PC-9 (cell line): ENCODE measurements at regions not wholly inside any gene's neighbourhood (a gene's known extent, or its start where the extent isn't known, plus 50 kb on each side); places are given as distances from the start of the nearest gene placed in this dataset.

Experiments used
- BruUV-seq: library from RNA; stranded (reverse); fragments of 400-500 nt; replicated peaks from 2 replicates; lab custom pipeline; 2021; lab: Mats Ljungman, UMichigan
- CTCF ChIA-PET: fragments of 300-600 bp; sonication (Branson Sonifier 250); formaldehyde crosslinking; loops from one replicate; lab custom pipeline; 2022; ENCODE audit warnings: antibody characterized with exemption; lab: Charles Lee
- POLR2A ChIA-PET: fragments of 300-600 bp; sonication (Branson Sonifier 250); formaldehyde crosslinking; loops from one replicate; lab custom pipeline; 2022; ENCODE audit warnings: antibody characterized with exemption; ENCODE audit not compliant: unreplicated experiment; lab: Charles Lee
- DNase-seq, 2 experiments: peaks; one replicate each; pipeline versions ENCODE4 v3.0.0 to v3.0.0-alpha.2; 2015 to 2022; ENCODE audit warnings: mixed read lengths in 1 of 2
- H2AFZ ChIP-seq: fragments of 200-600 bp; sonication (generic); 2 replicates; pipeline ENCODE4 v1.8.1; 2017; ENCODE audit warnings: antibody characterized with exemption
- H3F3A ChIP-seq: fragments of 200-600 bp; sonication (generic); 2 replicates; pipeline ENCODE4 v1.8.1; 2017; ENCODE audit warnings: antibody characterized with exemption, mild to moderate bottlenecking, low read depth; ENCODE audit not compliant: insufficient read depth
- H3K27ac ChIP-seq: fragments of 200-600 bp; sonication (generic); 2 replicates; pipeline ENCODE4 v1.6.1; 2016; ENCODE audit warnings: mixed run types
- H3K27me3 ChIP-seq: fragments of 200-600 bp; sonication (generic); 2 replicates; pipeline ENCODE4 v1.6.1; 2016; ENCODE audit warnings: low read depth, mixed run types; ENCODE audit not compliant: insufficient read depth
- H3K36me3 ChIP-seq: fragments of 200-600 bp; sonication (generic); 2 replicates; pipeline ENCODE4 v1.6.1; 2016; ENCODE audit warnings: low read depth, mixed run types
- H3K4me1 ChIP-seq: fragments of 200-600 bp; sonication (generic); replicated peaks from 2 replicates; pipeline ENCODE4 v1.6.1; 2016; ENCODE audit warnings: mixed run types; ENCODE audit not compliant: insufficient read depth
- H3K4me2 ChIP-seq: fragments of 200-600 bp; sonication (generic); 2 replicates; pipeline ENCODE4 v1.6.1; 2017; ENCODE audit warnings: mixed run types
- H3K4me3 ChIP-seq: fragments of 200-600 bp; sonication (generic); 2 replicates; pipeline ENCODE4 v1.6.1; 2016; ENCODE audit warnings: mixed run types
- H3K79me2 ChIP-seq: fragments of 200-600 bp; sonication (generic); 2 replicates; pipeline ENCODE4 v1.6.1; 2017; ENCODE audit warnings: low read depth, mixed run types
- H3K9me2 ChIP-seq: fragments of 200-600 bp; sonication (generic); 2 replicates; pipeline ENCODE4 v1.8.1; 2017; ENCODE audit warnings: mild to moderate bottlenecking; ENCODE audit not compliant: insufficient read depth
- H3K9me3 ChIP-seq: fragments of 200-600 bp; sonication (generic); 2 replicates; pipeline ENCODE4 v1.8.1; 2016; ENCODE audit warnings: low read depth; ENCODE audit not compliant: insufficient read depth
- H4K20me1 ChIP-seq: fragments of 200-600 bp; sonication (generic); 2 replicates; pipeline ENCODE4 v1.8.1; 2017; ENCODE audit not compliant: insufficient read depth
- CTCF ChIP-seq: fragments of 200-600 bp; sonication (generic); conservative IDR thresholded peaks from 2 replicates; pipeline ENCODE4 v1.6.1; 2017; ENCODE audit warnings: mixed run types, antibody characterized with exemption, mild to moderate bottlenecking, moderate library complexity
- EZH2 ChIP-seq: fragments of 200-600 bp; sonication (generic); IDR thresholded peaks from 2 replicates; pipeline ENCODE4 v1.8.0; 2017; ENCODE audit warnings: antibody characterized with exemption, low read depth
- intact Hi-C: fragments of 100-400 bp; cut with micrococcal nuclease; formaldehyde crosslinking; loops from one replicate; pipeline ENCODE4 v1.10.0; 2022; ENCODE audit not compliant: unreplicated experiment

- Histone ChIP-seq H3K4me3 (peak overlapping the region; percentile 67), H3K79me2 (no peaks in the 10 kb centered on the region), H3K36me3 (no peaks in the 10 kb centered on the region), H3K9me2 (no peaks in the 10 kb centered on the region; the same call in 1 of the 2 replicates), H3K4me2 (peak overlapping the region; percentile 87), H3K4me1 (peaks cover 8% of the 10 kb centered on the region), H3K27me3 (no peaks in the 10 kb centered on the region), H3F3A (peaks cover 9% of the 10 kb centered on the region; the same call in 1 of the 2 replicates), H3K9me3 (no peaks in the 10 kb centered on the region), H3K27ac (peak overlapping the region; percentile 77), H2AFZ (peak overlapping the region; percentile 90), H4K20me1 (no peaks in the 10 kb centered on the region)
- BruUV-seq, result no TSS peak
- CTCF ChIA-PET, result no interaction called here
- no peak for TF ChIP-seq EZH2
- TF ChIP-seq CTCF, result peak; percentile 65; the same call in 1 of the 2 replicates
- POLR2A ChIA-PET, result interaction anchor here (0.6 kb wide), 1 partner anchor 1012 kb away, joined by 5 read pairs; no protein-coding TSS in a partner anchor
- peak; percentile 53 to 77 for DNase-seq
- intact Hi-C loops, result loop anchor here (1.0 to 5.0 kb wide), 3 partner anchors 567 to 1394 kb away; no protein-coding TSS in a partner anchor
These were observed 1395.8 kb downstream of the EFNB2 start for GRCh38 chr13:105139380-105140285.

GRCh38 chr13:105139048-105139379, 1396.4 kb downstream of the EFNB2 start:
- no TSS peak for BruUV-seq
- intact Hi-C loops, result loop anchor here (1.0 kb wide), 1 partner anchor 1394 kb away; no protein-coding TSS in a partner anchor
- Histone ChIP-seq H4K20me1 (no peaks in the 10 kb centered on the region), H3F3A (peaks cover 9% of the 10 kb centered on the region; the same call in 1 of the 2 replicates), H3K9me3 (no peaks in the 10 kb centered on the region), H3K79me2 (no peaks in the 10 kb centered on the region), H3K27ac (peak overlapping the region; percentile 77), H3K4me3 (peak overlapping the region; percentile 67; the same call in 1 of the 2 replicates), H2AFZ (peak overlapping the region; percentile 90), H3K36me3 (no peaks in the 10 kb centered on the region), H3K4me1 (peaks cover 8% of the 10 kb centered on the region), H3K4me2 (peak overlapping the region; percentile 87), H3K9me2 (no peaks in the 10 kb centered on the region; the same call in 1 of the 2 replicates), H3K27me3 (no peaks in the 10 kb centered on the region)
- no peak for DNase-seq
- no peak for TF ChIP-seq CTCF
- no peak for TF ChIP-seq EZH2
- ChIA-PET CTCF (no interaction called here), POLR2A (no interaction called here)

GRCh38 chr13:105135852-105136615, 1399.4 kb downstream of the EFNB2 start:
- no peak overlapping the region for H3K27ac ChIP-seq
- no peaks in the 10 kb centered on the region for H3K27me3 ChIP-seq
- H3K4me3 ChIP-seq, result no peak overlapping the region
- DNase-seq, result no peak
- CTCF ChIA-PET, result interaction anchor here (0.6 kb wide), 1 partner anchor 170 kb away, joined by 11 read pairs; no protein-coding TSS in a partner anchor
- POLR2A ChIA-PET, result no interaction called here
- H4K20me1 ChIP-seq, result no peaks in the 10 kb centered on the region
- H2AFZ ChIP-seq, result no peak overlapping the region; the same call in 1 of the 2 replicates
- peaks cover 9% of the 10 kb centered on the region; the same call in 1 of the 2 replicates for H3F3A ChIP-seq
- no peaks in the 10 kb centered on the region for H3K9me3 ChIP-seq
- H3K4me1 ChIP-seq, result peaks cover 8% of the 10 kb centered on the region
- H3K4me2 ChIP-seq, result no peak overlapping the region
- H3K36me3 ChIP-seq, result no peaks in the 10 kb centered on the region
- intact Hi-C loops, result no loop called here
- no TSS peak for BruUV-seq
- no peak for TF ChIP-seq CTCF
- no peak for TF ChIP-seq EZH2
- H3K9me2 ChIP-seq, result no peaks in the 10 kb centered on the region; the same call in 1 of the 2 replicates
- no peaks in the 10 kb centered on the region for H3K79me2 ChIP-seq
